Mesothelial cell of epicardium (in vitro differentiated cells): ENCODE measurements at regions not wholly inside any gene's neighbourhood (a gene's known extent, or its start where the extent isn't known, plus 50 kb on each side); places are given as distances from the start of the nearest gene placed in this dataset.

Experiments
- DNase-seq, 2 experiments: peaks; one replicate each; pipeline ENCODE4 v3.0.0; 2021; ENCODE audit warnings: low spot score in 2 of 2; ENCODE audit not compliant: unreplicated experiment in 2 of 2
- H3K27ac Mint-ChIP-seq: 2 replicates; pipeline ENCODE4 v1.8.0; 2021; ENCODE audit warnings: mixed read lengths
- H3K27me3 Mint-ChIP-seq: 2 replicates; pipeline ENCODE4 v1.8.0; 2021; ENCODE audit warnings: low read depth, mixed read lengths
- H3K36me3 Mint-ChIP-seq: 2 replicates; pipeline ENCODE4 v1.8.0; 2021; ENCODE audit warnings: mixed read lengths
- H3K4me1 Mint-ChIP-seq: 2 replicates; pipeline ENCODE4 v1.8.0; 2021; ENCODE audit warnings: mixed read lengths
- H3K4me3 Mint-ChIP-seq: 2 replicates; pipeline ENCODE4 v1.8.0; 2021; ENCODE audit warnings: mild to moderate bottlenecking, moderate library complexity, mixed read lengths
- H3K9me3 Mint-ChIP-seq: 2 replicates; pipeline ENCODE4 v1.8.0; 2021; ENCODE audit warnings: mixed read lengths
- TF ChIP-seq, protein P1 (sequence below): fragments of 200-600 bp; sonication (generic); IDR thresholded peaks from one replicate; pipeline ENCODE4 v1.5.0; 2021; ENCODE audit warnings: antibody characterized with exemption; ENCODE audit not compliant: unreplicated experiment

GRCh38 chr11:86180851-86181250 lies 63.7 kb upstream of the EED start:
- DNase-seq, result no peak
- Mint-ChIP-seq H3K36me3 (no peaks in the 10 kb centered on the region), H3K4me3 (no peak overlapping the region), H3K9me3 (peaks cover 4% of the 10 kb centered on the region), H3K4me1 (peaks cover 6% of the 10 kb centered on the region), H3K27me3 (no peaks in the 10 kb centered on the region), H3K27ac (no peak overlapping the region)
- TF ChIP-seq, protein P1, sequence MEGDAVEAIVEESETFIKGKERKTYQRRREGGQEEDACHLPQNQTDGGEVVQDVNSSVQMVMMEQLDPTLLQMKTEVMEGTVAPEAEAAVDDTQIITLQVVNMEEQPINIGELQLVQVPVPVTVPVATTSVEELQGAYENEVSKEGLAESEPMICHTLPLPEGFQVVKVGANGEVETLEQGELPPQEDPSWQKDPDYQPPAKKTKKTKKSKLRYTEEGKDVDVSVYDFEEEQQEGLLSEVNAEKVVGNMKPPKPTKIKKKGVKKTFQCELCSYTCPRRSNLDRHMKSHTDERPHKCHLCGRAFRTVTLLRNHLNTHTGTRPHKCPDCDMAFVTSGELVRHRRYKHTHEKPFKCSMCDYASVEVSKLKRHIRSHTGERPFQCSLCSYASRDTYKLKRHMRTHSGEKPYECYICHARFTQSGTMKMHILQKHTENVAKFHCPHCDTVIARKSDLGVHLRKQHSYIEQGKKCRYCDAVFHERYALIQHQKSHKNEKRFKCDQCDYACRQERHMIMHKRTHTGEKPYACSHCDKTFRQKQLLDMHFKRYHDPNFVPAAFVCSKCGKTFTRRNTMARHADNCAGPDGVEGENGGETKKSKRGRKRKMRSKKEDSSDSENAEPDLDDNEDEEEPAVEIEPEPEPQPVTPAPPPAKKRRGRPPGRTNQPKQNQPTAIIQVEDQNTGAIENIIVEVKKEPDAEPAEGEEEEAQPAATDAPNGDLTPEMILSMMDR, result no peak

GRCh38 chr11:86180423-86180822 lies 64.1 kb upstream of the EED start:
- Mint-ChIP-seq H3K27me3 (no peaks in the 10 kb centered on the region), H3K4me1 (peaks cover 6% of the 10 kb centered on the region), H3K9me3 (peaks cover 4% of the 10 kb centered on the region), H3K36me3 (no peaks in the 10 kb centered on the region), H3K27ac (no peak overlapping the region), H3K4me3 (no peak overlapping the region)
- no peak for DNase-seq
- TF ChIP-seq, protein P1, result no peak

DNA sequence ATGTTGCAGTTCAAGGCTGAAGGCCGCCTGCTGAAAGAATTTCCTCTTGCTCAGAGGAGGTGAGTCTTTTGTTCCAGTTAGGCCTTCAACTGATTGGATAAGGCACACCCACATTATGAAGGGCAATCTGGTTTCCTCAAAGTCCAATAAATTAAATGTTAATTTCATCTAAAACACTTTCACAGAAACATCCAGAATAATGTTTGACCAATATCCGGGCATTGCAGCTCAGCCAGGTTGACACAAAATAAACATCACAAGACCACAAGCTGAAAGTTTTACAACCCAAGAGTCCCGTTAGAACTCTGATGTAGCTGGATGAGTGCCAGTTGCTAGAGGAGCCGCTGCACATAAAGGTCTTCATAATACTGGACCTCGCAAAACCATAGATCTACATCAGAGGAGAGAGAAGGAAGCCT lies 64.9 kb upstream of the EED start:
- Mint-ChIP-seq H3K9me3 (peaks cover 4% of the 10 kb centered on the region), H3K4me1 (peaks cover 6% of the 10 kb centered on the region), H3K27ac (no peak overlapping the region), H3K36me3 (no peaks in the 10 kb centered on the region), H3K27me3 (no peaks in the 10 kb centered on the region), H3K4me3 (no peak overlapping the region)
- DNase-seq, result no peak
- TF ChIP-seq, protein P1, result no peak

DNA sequence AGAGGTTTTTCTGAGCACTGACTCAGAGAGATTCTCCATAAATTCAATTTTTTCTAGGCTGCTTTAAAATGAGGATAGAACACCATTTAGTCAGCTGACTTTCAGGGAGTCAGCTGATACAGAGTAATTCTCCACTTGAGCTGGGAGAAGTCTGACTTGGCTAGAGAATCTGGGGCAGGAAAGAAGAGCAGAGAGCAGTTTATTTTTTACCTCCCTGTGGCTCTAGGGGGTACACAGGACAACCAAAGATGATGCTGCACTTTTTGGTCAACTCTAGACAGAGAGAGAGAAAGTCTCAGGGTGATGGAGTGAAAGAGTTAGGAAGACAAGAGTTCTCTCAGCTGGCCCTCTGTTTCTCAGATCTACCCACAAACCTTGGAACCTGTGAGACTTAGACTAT lies 67.3 kb upstream of the EED start:
- no peak for DNase-seq
- Mint-ChIP-seq H3K9me3 (peaks cover 4% of the 10 kb centered on the region), H3K4me1 (peaks cover 4% of the 10 kb centered on the region), H3K27me3 (no peaks in the 10 kb centered on the region), H3K36me3 (no peaks in the 10 kb centered on the region), H3K4me3 (no peak overlapping the region), H3K27ac (no peak overlapping the region)
- TF ChIP-seq, protein P1, result no peak

- peaks cover 4% of the 10 kb centered on the region for H3K4me1 Mint-ChIP-seq
- H3K9me3 Mint-ChIP-seq, result peaks cover 4% of the 10 kb centered on the region
- no peaks in the 10 kb centered on the region for H3K27me3 Mint-ChIP-seq
- H3K27ac Mint-ChIP-seq, result no peak overlapping the region
- H3K36me3 Mint-ChIP-seq, result no peaks in the 10 kb centered on the region
- no peak for DNase-seq
- TF ChIP-seq, protein P1, result no peak
- H3K4me3 Mint-ChIP-seq, result no peak overlapping the region
Measured at GRCh38 chr11:86176165-86176884, 68.2 kb upstream of the EED start.
